ENCODE measurements at regions not wholly inside any gene's neighbourhood (a gene's known extent, or its start where the extent isn't known, plus 50 kb on each side); places are given as distances from the start of the nearest gene placed in this dataset.

DNA sequence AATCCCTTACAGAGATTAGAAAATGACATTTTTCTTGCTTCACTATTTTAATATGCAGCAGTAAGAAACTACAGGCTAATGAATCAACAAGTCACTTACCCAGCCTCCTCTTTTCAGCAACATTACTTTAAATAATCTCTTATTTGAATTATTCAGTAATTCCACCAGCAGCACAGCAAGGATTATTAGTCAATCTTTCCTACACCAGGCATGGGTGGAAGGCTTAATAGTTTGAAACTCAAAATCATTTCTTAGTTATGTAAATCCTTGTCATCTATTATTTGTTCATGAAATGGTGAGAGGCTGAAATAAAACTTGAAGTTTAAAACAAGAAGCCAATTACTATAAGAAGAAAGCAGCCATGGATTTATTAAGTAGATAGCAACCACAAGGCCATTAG is 530.5 kb downstream of the KCNA4 start:
- TF ChIP-seq TAF1 (IDR thresholded peaks at IDR 0.05; ENCODE audit: borderline replicate concordance, low read depth, low read length) (no peak), POLR2AphosphoS5 (IDR thresholded peaks at IDR 0.05; ENCODE audit: low read depth, low read length) (no peak)
